AG08396 (cell line): ENCODE measurements at regions not wholly inside any gene's neighbourhood (a gene's known extent, or its start where the extent isn't known, plus 50 kb on each side); places are given as distances from the start of the nearest gene placed in this dataset.
"Not testable (repeated sequence)": the region's sequence is repeated elsewhere in the genome, so short reads cannot be mapped to it uniquely, and the experiment has no call there.

Source experiments
- DNase-seq: peaks from one replicate; pipeline ENCODE4 v3.0.0; 2012; ENCODE audit warnings: low spot score, mixed read lengths

DNA sequence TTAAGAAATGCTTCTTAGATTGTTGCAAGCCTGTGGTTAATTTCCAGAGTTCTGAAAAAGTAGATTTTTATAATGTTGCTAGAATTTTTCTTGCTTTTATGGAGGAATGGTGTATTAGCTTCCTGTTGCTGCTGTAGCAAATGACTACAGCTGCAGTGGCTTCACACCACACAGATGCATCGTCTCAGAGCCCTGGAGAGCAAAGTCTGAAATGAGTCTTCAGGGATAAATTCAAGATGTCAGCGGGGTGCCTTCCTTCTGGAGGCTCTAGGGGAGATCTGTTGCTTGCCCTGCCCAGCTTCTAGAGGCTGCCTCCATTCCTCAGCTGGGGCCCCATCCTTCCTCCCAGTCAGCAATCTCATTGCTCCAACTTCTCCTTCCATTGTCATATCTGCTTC lies 187.8 kb downstream of the ZNF516 start:
- DNase-seq: no peak

DNA sequence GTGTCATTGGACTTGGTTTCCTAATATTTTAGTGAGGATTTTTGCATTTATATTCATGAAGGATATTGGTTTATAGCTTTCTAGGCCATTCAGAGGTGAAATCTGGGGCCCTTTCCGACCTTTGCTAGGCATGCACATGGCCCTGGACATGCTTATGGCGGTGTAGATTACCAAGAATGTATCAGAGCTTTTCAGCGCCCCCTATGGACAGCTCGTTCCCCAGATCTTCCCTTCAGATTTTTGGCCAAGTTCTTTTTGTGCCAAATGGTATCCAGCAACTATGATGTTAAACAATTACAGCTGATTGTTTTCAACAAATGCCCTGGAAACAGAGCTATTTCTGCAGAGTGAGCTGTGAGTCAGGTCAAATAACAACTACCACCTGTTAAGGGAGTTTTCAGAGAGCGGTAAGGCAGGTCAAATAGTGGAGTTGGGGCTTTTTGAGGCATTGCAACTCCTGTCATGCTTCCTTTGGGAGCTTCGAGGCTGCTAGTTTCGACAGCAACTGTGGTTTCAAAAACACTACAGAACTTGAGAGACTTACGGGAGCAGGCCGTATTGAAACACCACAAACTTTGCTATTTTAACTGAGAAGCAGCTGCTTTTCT lies 188.3 kb downstream of the ZNF516 start:
- DNase-seq: no peak

DNA sequence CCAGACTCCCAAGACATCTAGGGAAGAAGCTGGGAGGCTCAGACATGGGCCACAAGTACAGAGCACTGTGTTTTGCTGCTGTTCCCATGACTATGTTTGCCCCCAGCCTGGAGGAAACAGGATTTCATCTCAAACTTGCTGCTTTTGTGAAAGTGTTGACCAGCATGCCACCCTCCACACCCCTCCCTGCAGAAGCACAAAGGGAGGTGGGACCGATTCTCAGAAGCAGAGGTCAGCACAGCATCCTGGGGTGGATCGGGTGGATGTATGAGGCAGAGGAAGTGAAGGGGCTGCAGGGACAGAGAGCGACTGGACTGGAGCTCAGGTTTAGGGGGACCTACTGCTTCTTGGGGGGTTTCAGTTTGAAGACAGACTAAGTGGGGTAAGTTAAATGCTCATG lies 209.2 kb downstream of the ZNF516 start:
- no peak for DNase-seq

DNA sequence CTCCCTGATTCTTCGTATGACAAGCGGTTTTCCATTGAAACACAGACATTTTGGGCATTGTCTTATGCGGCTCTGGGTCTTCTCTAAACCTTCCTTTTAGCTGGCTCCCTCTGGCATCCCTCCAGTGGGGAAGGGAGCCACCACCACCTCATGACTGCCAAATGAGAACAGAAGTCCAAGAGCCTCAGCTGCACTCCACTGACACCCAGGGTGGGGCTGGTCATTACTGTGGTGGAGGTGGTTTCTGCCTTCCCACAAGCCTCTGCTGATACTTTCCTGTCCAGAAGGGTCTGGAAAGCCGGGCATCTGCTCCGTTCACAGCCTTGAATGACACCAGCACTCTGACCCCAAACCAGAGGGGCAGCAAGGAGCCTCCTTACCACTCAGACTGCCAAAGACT lies 213.5 kb downstream of the ZNF516 start:
- DNase-seq: no peak

DNA sequence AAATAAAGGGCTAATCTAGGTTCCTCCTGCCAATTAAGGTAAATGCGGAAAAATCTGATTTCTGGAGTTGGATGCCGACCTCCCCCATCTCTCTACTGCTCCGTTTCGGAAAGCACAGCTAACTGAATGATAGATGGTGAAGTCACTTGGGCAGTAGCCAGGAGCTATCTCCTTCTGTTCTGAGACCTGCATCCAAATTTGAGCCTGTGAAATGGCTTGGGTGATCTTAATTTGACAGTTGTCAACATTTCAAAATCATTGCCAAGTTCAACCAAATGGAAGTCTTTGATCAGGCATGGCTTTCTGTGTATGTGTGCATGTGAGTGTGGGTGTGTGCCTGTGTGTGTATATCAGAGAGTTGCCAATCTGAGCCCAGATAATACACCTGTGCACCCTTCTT lies 217.2 kb downstream of the ZNF516 start:
- no peak for DNase-seq

DNA sequence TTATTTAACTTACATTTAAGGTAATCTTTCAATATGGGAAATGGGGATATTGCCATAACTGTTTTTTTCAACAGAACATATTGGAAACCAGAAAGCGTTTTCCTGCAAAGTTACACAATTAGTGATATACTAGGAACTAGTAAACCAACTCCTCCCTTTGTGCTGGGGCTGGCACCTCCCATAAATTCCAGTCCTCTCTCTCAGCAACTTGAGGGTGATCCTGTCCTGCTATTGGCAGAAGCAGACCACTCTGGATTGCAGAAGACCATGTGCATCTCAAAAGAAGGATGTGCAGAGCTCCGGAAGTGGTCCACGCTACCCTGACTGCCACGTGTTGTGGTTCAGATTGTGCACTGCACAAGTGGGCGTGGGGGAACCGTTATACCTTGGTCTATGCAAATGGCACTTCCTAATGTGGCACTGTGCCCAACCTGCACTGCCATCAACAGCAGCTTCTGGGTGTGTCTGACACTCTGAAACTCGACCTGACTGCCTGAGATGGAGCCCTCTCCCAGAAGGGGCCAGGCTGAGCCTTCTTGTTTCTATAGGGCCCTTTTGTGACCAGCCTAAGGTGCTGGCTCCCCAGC lies 219.2 kb downstream of the ZNF516 start:
- no peak for DNase-seq

DNA sequence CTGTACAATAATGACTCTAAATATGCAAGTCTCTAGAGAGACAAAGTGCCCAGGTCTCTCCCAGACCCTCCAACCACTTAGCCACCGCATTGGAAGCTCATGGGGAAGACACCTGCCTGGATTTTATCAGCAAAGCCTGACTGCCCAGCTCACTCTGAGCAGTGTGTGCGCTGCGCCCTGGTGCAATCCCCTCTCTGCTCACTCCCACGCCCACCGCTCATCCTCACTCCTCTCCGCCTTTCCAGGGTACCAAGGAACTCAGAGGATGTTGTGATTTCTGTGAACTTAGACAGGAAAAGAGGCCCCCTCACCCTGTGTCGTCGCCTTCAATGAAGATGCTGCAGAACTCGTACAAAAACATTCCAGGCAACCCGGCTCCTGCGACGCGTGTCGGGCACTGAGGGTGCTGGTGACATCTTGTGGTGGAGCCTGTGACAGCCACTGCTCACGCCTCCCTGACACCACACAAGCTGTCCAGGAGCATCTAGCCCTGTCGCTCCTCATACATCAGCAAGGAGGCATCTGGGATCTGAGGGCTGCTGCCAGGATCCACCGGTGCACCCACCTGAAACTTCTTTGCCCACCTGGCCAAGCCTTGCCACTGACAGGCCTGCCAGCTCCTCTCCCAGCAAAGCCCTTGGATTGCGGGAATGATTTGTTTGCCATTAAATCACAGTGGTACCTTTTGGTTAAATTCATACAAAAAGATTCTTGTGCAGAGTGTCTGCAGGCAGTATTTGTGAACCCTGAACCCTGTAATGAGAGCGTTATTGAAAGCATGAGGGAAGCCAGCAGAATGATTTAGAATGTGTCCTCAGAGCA lies 220.4 kb downstream of the ZNF516 start:
- DNase-seq: no peak

DNA sequence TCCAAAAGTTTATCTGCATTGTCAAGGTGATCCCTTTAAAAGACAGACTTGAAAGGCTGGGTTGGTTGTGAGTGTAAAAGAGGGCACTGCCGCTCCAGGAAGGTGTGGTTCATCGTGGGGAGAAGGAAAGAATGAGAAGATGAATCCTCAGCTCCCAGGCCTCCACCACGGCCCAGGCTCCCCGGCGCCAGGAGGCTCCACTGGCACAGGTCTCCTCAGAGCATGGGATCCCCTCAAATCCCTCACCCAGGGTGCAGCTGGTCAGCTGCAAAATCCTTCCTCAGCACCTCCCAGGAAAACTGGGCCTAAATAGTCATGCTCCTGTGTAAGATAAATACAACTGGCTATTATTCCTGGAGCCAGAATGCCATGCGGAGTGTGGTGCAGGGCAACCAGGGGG lies 221.1 kb downstream of the ZNF516 start:
- no peak for DNase-seq

DNA sequence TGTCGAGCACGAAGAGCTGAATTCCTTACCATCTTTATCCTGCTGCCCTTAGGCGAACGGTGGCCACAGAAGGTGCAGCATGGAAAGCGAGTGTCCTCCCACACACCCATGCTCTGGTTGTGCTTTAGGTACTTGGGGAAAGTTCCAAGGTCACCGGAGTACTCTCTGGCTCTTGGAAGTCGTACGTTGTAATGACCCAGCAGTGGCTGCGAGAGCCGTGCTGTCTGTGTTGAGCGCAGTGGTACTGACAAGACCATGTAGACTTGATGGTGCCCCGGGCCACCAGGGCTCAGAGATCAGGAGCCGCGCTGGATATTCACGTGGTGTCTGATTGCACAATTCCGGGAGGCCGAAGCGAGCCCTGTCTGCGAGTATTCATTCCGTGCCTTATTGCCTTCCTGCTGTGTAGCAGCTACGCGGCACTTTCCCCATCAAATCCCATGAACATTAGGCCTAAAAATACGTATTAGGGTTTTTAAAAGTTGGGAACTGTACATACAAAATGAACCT lies 222.0 kb downstream of the ZNF516 start:
- DNase-seq: no peak

DNA sequence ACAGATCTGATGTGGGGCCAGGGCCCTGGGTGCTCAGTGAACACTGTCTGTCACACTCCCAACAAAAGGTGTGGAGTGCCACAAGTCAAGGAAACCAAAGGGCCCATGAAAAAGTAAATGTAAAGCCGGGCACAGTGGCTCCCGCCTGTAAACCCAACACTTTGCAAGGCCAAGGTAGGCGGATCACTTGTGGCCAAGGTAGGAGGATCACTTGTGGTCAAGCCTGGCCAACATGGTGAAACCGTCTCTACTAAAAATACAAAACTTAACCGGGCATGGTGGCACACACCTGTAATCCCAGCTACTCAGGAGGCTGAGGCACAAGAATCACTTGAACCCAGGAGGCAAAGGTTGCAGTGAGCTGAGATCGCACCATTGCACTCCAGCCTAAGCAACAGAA lies 227.6 kb downstream of the ZNF516 start:
- DNase-seq: not testable (repeated sequence)

DNA sequence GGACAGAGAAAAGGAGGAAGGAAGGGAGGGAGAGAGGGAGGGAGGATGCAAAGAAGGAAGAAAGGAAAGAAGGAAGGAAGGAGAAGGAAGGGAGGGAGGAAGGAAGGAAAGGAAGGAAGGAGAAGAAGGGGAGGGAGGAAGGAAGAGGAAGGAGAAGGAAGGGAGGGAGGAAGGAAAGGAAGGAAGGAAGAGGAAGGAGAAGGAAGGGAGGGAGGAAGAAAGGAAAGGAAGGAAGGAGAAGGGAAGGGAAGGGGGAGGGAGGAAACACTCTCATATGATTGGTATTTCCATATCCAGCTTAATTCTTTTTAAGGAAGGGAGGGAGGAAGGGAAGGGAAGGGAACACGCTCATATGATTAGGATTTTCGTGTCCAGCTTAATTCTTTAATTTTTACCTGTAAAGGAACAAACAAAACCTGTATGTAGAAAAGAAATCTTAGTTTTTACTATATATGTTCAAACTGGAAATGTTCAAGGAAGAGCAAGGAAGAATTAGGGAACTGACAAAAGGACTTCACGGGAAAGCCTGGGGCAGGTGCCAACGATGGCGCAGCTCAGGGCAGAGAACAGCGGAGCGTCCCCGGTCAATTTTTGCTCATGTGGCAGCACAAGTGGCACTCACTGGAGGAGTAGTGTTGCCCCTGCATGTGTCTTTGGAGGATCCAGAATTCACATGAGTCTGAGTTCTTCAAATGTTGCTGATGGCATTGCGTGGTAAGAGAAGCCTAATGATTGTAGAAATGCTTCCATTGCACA lies 228.6 kb downstream of the ZNF516 start:
- no peak for DNase-seq

DNA sequence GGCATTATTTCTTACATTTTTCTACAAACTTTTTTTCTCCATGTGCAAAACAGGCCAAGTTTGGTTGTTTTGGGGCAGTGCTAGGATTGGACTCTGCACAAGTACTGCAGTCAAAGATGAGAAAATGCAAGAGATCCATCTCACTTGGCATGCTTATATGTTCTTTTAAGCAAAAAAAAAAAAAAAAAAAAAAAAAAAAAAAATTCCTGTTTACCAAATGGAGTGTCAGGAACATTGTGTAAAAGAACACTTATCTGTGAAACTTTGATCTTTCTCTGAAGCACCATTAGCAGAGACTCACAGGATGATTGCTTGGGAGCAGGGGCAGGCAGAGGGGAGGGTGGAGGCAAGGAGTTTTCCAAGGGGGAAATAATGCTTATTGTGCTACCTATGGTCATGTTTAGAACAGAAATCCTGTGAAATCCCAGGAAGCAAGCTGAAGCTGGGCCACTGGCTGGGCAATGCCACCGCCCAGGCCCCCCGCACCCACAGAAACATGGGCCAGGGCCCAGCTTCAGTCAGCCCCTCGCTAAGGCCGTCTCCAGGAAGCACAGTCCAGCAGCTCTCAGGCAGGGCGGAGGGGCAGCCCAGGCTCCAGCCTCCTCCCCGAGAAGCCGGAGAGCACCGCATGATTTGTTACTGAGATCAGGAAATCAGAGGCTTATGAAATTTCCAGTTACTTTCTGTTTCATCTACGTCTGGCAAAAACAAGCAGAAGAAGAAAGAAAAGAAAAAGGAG lies 229.4 kb downstream of the ZNF516 start:
- peak; percentile 40 for DNase-seq

DNA sequence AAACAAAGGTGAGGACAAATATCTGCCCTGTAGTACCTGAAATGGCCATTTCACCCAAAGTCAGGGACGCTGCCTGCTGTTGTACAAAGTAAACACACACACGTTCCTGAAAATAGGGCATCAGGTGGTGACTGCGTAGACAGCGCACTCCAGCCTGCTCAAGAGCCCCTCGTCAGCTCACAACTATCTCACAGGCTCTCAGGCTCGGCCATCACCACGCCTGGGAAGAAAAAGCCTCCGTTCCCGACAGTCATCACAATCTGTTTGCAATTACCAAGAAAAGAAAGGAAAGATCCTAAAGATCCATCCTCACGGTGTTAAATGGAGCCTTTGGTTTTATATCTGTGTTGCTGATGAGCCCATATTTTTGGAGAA lies 230.2 kb downstream of the ZNF516 start:
- DNase-seq: no peak

DNA sequence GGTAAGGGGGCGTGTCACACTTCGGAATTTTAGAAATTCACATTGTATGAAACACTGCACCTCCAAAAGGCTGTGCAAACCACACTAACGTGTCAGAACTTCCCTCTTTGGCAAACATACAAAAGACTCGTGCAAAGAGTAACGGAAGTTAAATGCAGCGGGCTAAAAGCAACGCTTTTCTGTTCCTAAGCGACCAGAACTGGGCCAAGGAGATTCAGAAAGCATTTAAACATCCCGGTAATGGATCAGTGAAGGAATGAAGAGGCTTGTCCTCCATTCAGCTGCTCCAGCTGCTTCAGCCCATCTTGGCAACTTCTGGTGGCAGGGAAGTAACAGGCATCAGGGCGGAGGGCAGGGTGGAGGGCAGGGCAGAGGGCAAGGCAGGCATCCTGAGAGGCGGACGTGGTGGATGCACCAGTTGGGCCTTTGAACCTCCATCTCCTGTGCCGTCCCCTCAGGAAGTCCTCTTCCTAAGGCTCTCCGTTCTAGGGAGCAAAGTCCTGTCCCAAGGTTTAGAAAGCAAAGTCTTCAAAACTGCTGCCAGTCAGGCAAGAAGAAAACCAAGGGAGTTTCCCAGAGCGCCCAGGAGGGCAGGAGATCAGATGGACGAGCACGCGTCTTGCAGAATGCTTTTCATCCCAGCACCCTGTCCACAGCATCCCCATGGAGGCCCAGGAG lies 230.7 kb downstream of the ZNF516 start:
- DNase-seq: no peak

DNA sequence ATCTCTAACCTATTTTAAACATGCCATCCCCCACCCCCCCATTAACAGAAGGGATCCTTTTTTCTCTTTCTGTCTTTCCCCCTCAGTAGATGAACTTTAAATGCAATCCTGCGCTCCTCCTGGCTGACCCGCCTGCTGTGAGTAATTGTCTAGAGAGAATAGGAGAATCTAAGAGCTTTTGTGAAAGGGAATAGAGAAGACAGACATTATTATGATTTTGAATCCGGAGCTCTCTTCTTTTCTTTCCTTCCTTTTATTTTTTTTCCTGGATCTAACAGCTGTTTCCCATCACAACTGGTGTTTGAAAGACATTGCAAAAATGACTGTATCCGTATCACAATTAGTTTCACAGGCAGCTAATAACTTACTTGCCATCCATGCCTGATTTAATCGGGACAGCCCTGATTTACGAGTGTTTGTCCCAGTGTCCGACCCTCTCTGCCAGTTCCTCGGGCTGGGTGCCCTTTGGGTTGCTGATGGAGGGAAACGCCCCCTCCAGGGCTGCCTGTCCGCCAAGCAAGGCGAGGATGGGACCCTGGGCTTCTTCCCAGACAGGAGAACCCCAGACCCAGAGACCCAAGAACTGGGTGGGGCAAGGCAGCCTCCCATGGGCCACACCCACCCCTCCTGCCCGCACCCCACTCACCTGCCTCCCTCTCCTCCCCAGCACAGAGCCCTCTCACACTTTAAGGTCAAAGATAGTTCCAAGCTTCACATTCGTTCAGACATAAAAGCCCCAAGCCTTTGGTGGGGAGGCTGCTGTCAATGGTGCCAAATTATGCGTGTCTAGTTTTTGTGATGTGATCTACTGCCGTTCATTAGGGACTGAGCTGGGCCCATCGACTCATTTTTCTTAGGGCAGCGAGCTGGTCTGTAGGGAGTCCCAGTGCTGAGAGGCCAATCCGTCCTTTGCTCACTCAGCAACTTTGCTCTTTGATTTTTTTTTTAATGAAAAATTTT lies 231.7 kb downstream of the ZNF516 start:
- DNase-seq: no peak

DNA sequence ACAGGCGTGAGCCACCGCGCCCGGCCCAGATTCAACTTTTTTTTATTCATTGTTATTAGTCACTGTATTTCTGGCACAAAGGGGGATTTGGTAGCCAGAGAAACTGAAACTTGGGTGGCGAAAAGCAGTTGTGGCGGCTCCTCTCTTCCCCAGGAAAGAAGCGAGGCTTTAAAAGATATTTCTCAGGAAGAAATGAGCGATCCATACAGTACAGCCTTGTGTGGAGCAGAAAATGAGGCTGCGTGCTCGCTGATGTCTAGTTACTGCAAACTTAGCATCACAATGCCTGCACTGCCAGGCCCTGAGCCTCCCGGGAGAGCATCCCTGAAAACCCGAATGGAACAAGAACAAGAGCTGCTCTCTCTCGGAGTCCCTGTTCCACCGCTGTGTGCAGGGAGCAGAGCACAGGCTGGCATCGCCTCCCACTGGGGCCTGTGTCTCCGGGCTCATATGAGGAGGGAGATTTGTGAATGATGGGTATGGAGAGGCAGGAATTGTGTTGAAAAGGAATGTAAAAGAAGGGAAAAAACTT lies 234.0 kb downstream of the ZNF516 start:
- no peak for DNase-seq

DNA sequence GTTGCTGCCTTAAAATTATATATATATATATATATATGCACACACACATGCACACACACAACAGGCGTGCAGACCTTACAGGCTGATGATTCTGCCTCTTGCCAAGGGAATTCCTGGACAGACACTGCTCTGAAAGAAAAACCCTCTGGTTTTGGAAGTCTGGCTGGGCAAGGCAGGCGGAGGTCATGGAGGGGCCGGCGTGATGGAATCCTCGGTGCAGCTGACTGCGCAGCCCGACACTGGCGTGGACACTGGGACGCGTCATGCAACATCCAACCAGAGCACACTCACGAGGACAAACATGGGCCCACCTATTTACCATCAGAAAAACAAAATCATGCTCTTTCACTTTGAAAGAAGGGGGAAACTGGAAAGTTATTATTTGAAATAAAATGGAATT lies 235.3 kb downstream of the ZNF516 start:
- no peak for DNase-seq

DNA sequence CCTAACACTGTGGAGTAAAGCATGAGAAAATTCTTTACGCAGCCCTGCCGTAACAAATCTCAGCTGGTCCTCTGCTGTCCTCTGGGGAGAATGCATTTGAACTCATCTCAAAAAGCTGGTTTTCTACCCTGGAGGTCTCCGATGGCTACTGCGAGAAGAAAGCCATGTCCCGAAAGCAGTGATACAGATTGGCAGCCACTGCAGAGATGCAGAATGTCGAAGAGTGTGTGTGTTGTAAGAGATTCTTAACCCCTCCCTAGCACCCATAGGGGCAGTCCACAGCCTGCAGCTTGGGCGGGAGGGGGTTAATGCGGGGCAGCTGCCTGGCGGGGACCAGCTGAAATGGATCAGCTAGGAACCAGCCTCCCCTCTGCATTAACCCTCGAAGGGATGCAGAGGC lies 235.9 kb downstream of the ZNF516 start:
- DNase-seq: no peak

DNA sequence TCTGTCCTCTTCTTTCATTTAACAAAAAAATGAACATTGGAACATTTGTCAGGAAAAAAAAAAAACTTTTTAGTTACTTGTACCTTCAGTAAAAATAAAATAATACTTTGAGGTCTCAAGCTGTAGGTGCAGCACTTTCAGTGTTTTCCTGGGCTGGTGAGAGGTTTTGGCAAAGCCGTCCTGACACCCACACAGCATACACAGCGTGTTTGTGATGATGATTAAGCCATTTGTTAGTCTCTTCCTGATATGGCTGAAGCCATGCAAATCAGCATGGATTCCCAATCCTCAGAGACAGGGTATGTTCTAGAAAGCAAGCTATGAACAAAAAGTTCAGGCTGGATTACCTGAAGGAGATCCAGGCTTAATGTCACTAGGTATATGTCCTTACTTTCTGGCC lies 236.8 kb downstream of the ZNF516 start:
- DNase-seq: no peak
